HFFc6 (cell line): ENCODE measurements at regions not wholly inside any gene's neighbourhood (a gene's known extent, or its start where the extent isn't known, plus 50 kb on each side); places are given as distances from the start of the nearest gene placed in this dataset.
A peak's percentile ranks its signal among the peaks of the same experiment; 100 is the strongest.

Experiments
- DNase-seq: peaks from one replicate; pipeline ENCODE4 v3.0.0-alpha.2; 2018
- H3K27ac Mint-ChIP-seq: 2 replicates; pipeline ENCODE4 v1.8.0; 2020; ENCODE audit warnings: mild to moderate bottlenecking, mixed read lengths
- H3K27me3 Mint-ChIP-seq: 2 replicates; pipeline ENCODE4 v1.8.0; 2021; ENCODE audit warnings: mild to moderate bottlenecking, moderate library complexity, mixed read lengths; ENCODE audit not compliant: insufficient read depth
- H3K36me3 Mint-ChIP-seq: 2 replicates; pipeline ENCODE4 v1.8.0; 2021; ENCODE audit warnings: low read depth, mixed read lengths
- H3K4me1 Mint-ChIP-seq: 2 replicates; pipeline ENCODE4 v1.8.0; 2020; ENCODE audit warnings: low read depth, mixed read lengths
- H3K4me3 Mint-ChIP-seq: 2 replicates; pipeline ENCODE4 v1.8.0; 2020; ENCODE audit warnings: mild to moderate bottlenecking, moderate library complexity, mixed read lengths
- H3K9me3 Mint-ChIP-seq: 2 replicates; pipeline ENCODE4 v1.8.0; 2020; ENCODE audit warnings: mild to moderate bottlenecking, mixed read lengths
- CTCF ChIP-seq: fragments of 200-600 bp; sonication (generic); IDR thresholded peaks from 2 replicates; pipeline ENCODE4 v1.5.0; 2021; ENCODE audit warnings: antibody characterized with exemption, mild to moderate bottlenecking

DNA sequence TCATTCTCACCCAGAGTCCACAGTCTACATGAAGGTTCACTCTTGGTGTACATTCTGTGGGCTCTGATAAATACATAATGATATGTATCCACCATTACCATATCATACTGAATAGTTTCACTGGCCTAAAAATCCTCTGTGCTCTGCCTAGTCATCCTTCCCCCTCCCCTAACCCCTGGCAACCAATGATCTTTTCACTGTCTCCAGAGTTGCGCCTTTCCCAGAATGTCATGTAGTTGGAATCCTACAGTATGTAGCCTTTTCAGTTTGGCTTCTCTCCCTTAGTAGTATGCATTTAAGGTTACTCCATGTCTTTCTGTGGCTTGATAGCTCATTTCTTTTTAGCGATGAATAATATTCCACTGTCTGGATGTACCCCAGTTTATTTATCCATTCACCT, 101.3 kb downstream of the NOG start:
- H3K4me1 Mint-ChIP-seq, result peaks cover 47% of the 10 kb centered on the region
- H3K4me3 Mint-ChIP-seq, result no peak overlapping the region
- H3K36me3 Mint-ChIP-seq, result peaks cover 5% of the 10 kb centered on the region; the same call in 1 of the 2 replicates
- H3K27me3 Mint-ChIP-seq, result no peaks in the 10 kb centered on the region
- TF ChIP-seq CTCF, result no peak
- DNase-seq, result peak; percentile 68
- peak overlapping the region; percentile 34 for H3K27ac Mint-ChIP-seq
- H3K9me3 Mint-ChIP-seq, result no peaks in the 10 kb centered on the region

DNA sequence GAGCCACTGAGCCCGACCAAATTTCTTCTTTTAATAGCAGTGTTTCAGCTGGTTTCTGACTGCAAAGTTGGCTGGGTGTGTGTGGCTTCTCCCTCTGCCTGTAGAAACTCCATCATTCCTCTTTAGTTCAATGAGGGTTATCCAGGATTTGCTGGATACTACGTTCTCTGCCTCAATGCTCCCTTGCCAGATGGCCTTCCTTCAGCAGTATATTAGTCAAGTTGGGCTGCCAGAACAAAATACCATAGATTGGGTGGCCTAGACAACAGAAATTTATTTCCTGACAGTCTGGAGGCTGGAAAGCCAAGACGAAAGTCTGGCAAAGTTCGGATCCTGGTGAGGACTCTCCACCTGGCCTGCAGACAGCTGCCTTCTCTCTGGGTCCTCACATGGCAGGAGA, 103.7 kb downstream of the NOG start:
- no peak for DNase-seq
- Mint-ChIP-seq H3K36me3 (peaks cover 5% of the 10 kb centered on the region; the same call in 1 of the 2 replicates), H3K4me3 (no peak overlapping the region), H3K27me3 (peaks cover 1% of the 10 kb centered on the region; the same call in 1 of the 2 replicates), H3K9me3 (no peaks in the 10 kb centered on the region), H3K4me1 (peaks cover 55% of the 10 kb centered on the region), H3K27ac (no peak overlapping the region)
- no peak for TF ChIP-seq CTCF

GRCh38 chr17:56699186-56699894, 105.8 kb downstream of the NOG start:
- peaks cover 52% of the 10 kb centered on the region for H3K4me1 Mint-ChIP-seq
- peak overlapping the region; percentile 71 for H3K4me3 Mint-ChIP-seq
- peak; percentile 99 for DNase-seq
- TF ChIP-seq CTCF, result no peak
- H3K9me3 Mint-ChIP-seq, result no peaks in the 10 kb centered on the region
- H3K36me3 Mint-ChIP-seq, result no peaks in the 10 kb centered on the region
- peak overlapping the region; percentile 81 for H3K27ac Mint-ChIP-seq
- H3K27me3 Mint-ChIP-seq, result peaks cover 2% of the 10 kb centered on the region; the same call in 1 of the 2 replicates

DNA sequence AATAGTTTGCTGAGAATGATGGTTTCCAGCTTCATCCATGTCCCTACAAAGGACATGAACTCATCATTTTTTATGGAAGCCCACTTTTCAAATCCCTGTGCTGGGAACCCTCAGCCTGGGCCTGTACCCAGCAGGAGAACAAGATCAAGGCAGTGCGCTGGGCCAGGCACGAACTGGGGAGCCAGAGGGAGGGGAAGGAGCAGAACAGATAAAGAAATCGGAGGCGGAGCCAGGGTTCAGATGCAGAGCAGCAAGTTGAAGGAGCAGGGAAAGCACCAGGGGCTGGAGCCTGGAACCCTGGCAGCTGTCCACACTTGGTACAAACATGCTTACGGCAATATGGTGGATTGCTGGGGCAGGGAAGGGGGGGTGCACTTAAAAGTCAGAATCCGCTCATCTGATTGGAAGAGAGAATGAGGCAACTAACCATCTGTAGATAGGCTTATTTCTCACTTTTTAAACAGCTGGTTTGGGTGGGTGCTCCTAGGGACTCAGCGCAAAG, 107.5 kb downstream of the NOG start:
- H3K9me3 Mint-ChIP-seq, result no peaks in the 10 kb centered on the region
- peaks cover 35% of the 10 kb centered on the region for H3K4me1 Mint-ChIP-seq
- peaks cover 6% of the 10 kb centered on the region; the same call in 1 of the 2 replicates for H3K27me3 Mint-ChIP-seq
- H3K4me3 Mint-ChIP-seq, result no peak overlapping the region
- no peak for DNase-seq
- H3K36me3 Mint-ChIP-seq, result no peaks in the 10 kb centered on the region
- H3K27ac Mint-ChIP-seq, result no peak overlapping the region
- no peak for TF ChIP-seq CTCF

GRCh38 chr17:56707312-56708219, 114.1 kb downstream of the NOG start:
- Mint-ChIP-seq H3K4me3 (no peak overlapping the region), H3K27me3 (peaks cover 4% of the 10 kb centered on the region; the same call in 1 of the 2 replicates), H3K4me1 (peaks cover 17% of the 10 kb centered on the region), H3K27ac (no peak overlapping the region), H3K9me3 (no peaks in the 10 kb centered on the region), H3K36me3 (no peaks in the 10 kb centered on the region)
- no peak for DNase-seq
- no peak for TF ChIP-seq CTCF
